HK-2 (cell line): ENCODE measurements at regions not wholly inside any gene's neighbourhood (a gene's known extent, or its start where the extent isn't known, plus 50 kb on each side); places are given as distances from the start of the nearest gene placed in this dataset.
A peak's percentile ranks its signal among the peaks of the same experiment; 100 is the strongest.
"Not testable (repeated sequence)": the region's sequence is repeated elsewhere in the genome, so short reads cannot be mapped to it uniquely, and the experiment has no call there.

Source experiments
- DNase-seq: peaks from one replicate; pipeline ENCODE4 v3.0.0-alpha.2; 2018; ENCODE audit not compliant: unreplicated experiment

DNA sequence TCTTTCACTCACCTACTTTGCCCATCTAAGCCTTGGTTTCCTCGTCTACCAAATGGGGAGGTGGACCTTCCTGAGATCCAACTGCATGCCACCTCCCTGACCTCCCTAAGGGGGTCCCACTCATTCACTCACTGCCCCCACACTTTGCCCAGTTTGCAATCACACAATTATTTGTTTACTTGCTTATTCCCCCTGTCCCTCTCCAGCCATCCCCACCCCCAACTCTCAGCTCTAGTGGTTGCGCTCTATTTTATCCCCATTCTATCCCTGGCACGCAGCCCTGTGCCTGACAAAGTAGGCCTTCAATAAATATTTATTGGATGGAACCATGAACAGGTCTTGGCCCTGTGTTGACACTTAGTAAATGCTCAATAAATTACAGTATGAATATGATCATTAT lies 130.8 kb upstream of the LARP1 start:
- DNase-seq = no peak

- DNase-seq = no peak
These were observed 134.8 kb upstream of the LARP1 start for GRCh38 chr5:154620411-154620810.

DNA sequence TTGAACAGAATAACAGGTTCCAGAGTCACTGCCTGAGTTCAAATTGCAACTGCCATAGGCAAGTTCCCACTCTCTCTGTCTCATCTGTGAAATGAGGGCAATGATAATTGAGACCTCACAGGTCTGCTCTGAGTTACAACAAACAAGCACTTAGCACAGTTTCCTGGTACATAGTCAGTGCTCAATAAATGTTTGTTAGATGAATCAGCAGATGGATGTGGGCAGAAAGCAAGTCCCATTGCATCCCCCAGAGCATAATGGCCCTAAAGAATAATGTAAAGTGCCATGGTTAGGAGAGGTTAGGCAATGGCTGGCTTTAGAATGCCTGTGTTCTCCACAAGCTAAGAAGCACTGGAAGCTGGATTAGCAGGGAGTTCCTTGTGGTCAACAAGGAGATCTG lies 136.5 kb upstream of the LARP1 start:
- no peak for DNase-seq

GRCh38 chr5:154614595-154614994 lies 136.6 kb upstream of the HAND1 start:
- DNase-seq = no peak

DNA sequence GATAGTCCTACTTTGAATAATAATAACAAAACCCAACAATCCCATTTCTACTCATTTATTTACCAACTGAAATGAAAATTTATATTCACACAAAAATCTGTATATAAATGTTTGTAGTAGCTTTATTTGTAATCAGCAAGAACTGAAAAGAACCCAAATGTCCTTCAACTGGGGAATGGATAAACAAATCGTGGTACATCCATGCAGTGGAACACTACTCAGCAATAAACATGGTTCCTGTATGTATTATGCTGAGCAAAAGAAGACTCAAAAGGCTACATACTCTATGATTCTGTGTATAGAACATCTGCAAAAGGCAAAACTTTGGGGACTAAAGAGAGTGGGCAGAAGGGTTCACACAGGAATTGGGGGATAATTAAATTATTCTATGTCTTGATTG lies 136.1 kb upstream of the HAND1 start:
- no peak for DNase-seq

DNA sequence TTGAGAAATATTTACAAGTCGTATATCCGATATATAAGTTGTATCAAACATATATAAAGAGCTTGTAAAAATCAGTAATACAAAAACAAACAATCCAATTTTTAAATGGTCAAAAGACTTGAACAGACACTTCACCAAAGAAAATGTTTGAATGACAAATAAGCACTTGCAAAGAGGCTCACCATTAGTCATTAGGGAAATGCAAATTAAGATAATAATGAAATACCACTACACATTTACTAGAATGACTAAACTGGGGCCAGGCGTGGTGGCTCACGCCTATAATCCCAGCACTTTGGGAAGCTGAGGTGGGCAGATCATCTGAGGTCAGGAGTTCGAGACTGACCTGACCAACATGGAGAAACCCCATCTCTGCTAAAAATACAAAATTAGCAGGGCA lies 134.6 kb upstream of the HAND1 start:
- no peak for DNase-seq

DNA sequence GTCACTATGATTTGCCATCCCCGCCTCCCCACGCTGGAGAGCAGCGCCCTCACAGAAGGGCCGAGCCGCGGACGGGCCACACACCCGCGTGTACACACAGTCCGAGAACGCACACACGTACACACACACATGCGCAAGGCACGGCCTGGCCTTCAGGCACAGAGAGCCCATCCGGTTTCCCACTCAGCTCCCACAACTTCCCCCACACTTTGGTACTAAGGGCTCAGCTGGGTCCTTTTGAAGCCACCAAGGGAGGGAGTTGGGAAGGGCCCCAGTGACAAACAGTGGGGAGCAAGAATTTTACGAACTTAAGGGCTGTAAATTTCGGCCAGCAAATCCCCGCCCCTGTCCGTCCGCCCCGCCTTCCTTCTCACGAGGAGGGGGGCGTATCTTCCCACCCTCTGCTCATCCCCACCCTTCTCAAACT lies 133.3 kb upstream of the HAND1 start:
- DNase-seq = no peak

DNA sequence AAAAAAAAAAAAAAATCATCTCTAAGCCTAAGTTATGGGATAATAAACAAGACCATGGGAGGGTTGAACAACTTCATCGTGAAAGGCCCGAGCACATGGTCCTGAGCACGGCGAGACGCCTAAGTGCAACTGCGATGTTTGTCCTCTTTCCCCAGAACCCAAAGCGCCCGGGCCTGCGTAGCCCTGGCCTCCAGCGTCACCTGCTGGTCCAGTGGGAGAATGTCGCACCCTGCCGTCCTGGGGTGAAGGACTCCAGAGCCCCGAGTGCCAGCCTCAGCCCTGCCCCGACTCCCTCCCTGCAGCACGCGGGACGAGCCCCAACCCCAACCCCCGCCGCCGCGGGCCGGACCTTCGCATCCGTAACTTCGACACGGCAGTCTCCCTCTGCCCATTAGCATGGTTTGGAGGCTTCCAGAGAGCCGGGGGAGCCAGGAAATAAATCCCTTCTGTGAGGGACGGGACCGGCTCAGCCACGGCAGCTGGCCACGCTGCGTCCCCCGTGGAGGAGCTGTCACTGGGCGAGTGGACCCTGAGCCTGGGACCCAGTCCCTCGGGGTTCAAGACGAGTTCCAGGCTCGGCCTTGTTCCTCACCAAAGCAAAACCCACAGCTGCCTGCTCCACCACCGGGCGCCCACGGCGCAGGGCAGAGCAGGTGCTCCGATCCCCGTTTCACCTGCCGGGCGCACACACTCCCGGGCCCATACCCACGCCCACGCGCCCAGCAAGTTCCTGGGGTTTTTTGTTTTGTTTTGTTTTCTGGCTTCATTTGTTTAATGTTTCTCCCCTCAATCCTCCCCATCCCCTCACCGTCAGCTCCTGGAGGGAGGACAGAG lies 132.5 kb upstream of the HAND1 start:
- DNase-seq = peak; percentile 70

DNA sequence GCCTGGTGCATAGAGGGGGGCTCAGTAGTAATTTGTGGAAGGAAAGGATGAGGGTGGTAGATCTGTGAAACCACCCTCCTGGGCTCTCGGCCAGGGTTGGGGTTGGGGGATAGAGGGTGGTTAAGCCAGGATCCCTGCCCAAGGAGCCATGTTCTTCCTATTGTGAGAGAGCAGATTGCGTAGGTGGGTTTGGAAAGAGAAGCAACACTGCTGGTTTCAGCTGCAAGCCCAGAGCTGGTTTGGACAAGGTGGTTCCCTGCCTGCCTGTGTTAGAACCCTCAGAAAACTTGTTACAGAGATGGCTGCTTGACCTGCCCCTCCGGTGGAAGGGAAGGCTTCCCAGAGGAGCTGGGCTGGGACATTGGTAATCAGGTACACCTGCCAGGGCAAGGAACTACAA lies 131.2 kb upstream of the HAND1 start:
- no peak for DNase-seq

GRCh38 chr5:154608531-154609011 lies 130.5 kb upstream of the HAND1 start:
- DNase-seq = no peak

GRCh38 chr5:154607746-154608145 lies 129.7 kb upstream of the HAND1 start:
- DNase-seq = no peak

DNA sequence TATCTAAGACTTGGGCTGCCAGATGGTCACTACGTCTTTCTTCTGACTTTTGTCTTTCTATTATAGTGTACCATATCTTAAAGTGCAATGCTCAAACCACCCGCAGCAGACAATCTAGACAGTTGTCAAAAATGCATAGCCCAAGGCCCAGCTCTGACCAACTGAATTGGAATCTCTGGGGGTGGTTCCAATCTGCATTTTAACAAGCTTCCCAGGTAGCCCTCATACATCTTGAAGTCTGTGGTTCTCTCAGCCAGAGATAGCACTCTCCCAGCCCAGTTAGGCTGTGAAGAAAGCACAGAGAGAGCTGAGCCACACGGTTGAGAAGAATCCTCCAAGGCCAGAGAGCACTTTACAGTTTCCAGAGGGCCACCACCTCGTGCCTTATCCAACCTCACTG lies 128.2 kb upstream of the HAND1 start:
- DNase-seq = no peak

DNA sequence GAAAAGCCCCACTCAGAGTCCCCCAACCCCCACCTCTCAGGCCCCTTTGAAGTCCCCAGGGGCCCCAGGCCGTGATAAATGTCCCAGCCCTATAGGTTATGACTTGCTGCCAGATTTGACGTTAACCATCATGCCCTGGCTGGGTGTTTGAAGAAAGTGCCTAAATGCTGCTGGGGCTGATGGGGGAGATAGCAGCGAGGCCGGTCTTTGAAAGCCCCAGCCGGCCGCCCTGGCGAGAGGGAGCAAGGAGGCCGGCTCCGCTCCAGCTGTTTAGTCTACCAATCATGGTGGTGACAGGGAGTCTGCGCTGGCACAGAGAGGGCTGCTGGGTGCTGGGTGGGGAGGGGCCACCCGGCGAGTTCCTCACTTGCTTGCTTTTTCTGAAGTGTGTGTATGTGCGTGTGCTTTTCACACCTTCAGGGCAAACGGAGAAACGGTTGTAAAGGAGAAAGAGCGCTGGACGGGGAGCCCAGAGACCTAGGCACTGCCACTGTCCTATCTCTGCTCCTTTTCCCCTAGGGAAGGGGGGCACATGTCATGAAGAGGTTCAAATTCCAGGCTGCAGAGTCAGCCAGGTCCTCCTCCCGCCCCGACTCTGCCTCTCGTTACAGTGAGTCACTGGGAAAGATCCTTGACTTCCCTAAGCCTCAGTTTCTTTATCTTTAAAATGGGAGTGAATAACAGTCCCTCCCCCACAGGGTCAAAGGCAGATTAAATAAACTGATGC lies 126.1 kb upstream of the HAND1 start:
- DNase-seq = peak; percentile 18

GRCh38 chr5:154603485-154603884 lies 125.5 kb upstream of the HAND1 start:
- no peak for DNase-seq

DNA sequence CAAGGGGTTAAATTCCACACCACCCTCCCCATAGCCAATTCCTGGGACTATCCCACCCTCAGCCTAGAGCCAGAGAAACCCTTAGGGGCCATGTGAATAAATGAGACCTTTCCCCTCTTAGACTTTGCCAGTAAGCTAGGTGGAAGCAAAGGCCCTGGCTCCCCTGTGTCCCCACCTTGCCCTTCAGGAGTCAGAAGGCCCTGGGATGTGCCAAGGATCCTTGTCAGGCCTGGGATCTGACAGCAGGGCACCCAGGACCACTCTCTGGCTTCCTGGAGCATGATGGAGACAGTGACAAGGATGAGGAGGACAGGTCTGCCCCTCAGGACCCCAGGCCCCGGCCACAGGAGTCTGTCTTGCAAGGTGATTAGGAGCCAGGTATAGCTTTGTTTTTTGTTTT lies 125.0 kb upstream of the HAND1 start:
- no peak for DNase-seq

DNA sequence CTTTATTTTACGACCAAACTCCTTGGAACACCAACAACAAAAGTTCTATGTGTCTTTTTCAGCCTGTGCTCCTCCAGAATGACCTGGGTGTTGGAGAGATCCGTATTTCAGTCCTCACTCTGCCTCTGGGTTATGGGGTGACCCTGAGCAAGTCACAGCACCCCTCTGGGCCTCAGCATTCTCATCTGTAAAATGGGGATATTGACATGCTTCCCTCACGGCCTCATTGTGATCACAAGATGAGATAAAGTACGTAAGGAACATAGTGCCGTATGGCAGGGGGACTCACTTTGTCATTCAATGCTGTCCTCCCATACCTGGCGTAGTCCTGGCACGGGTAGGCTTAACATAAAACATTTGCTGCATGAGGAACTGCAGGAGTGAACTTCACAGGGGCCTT lies 123.0 kb upstream of the HAND1 start:
- no peak for DNase-seq

DNA sequence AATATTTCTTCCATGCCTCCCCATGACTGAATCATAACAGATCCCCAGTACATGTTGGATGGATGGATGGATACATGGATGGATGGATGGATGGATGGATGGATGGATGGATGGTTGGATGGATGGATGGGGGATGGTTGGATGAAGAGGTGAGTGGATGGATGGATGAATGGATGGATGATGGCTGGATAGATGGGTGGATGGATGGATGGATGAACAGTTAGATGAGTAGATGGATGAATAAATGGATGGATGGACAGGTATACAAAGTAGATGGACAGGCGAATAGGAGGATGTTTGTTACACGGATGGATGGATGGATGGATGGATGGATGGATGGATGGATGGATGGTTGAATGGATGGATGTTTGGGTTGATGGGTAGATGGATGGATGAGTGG lies 120.0 kb upstream of the HAND1 start:
- DNase-seq = no peak

GRCh38 chr5:154596844-154597243 lies 118.8 kb upstream of the HAND1 start:
- DNase-seq = not testable (repeated sequence)

GRCh38 chr5:154595662-154596061 lies 117.6 kb upstream of the HAND1 start:
- DNase-seq = no peak

GRCh38 chr5:154593796-154594195 lies 115.8 kb upstream of the HAND1 start:
- DNase-seq = no peak

GRCh38 chr5:154593071-154593470 lies 115.0 kb upstream of the HAND1 start:
- DNase-seq = no peak

DNA sequence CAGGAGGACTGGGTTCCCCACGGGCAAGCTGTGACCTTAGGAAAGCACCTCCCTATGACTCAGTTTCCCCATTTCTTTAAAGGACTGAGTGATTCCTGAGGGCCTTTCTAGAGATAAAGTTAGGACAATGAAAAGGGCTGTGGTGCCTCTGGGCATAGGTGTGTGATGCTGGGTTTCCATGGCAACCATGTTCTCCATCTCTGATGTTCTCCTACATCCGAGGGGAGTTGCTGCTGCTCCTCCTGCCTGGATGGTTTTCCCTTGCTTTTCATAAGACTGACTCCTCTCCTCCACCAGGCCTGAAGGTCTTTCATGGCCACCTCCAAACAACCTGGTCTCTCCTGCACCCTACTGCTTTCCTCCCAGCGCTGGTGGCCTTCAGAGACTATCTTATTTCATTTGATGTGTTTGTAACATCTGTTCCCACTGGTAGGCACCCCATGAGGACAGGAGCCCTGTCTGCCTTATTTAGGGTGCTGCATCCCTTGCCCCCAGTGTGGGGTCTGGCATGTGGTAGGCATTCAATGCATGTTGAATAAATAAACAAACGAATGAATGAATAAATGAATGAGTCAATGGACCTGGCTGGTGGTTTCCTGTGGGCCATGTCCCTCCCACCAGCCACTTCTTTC lies 112.2 kb upstream of the HAND1 start:
- DNase-seq = no peak

DNA sequence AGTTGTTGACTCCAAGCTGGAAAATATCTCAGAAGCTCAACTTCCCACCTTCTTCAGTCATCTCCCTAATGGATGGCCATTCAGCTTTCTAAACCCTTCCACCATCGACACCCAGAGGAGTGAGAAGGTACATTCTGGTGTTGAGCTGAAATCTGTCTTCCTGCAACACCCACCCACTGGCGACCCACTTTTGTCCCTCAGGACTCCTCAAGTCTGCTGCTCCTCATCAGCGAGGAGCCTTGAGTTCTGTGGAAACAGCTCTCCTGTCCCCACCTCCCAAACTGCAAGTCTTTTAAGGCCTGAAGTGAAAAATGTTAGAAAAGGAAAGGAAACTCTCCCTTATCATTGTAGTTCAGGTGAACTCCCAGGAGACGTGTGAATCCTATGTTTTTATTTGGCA lies 111.5 kb upstream of the HAND1 start:
- no peak for DNase-seq
